Mesenchymal stem cell (in vitro differentiated cells and primary cell): ENCODE measurements at regions not wholly inside any gene's neighbourhood (a gene's known extent, or its start where the extent isn't known, plus 50 kb on each side); places are given as distances from the start of the nearest gene placed in this dataset.

Experiments used
- DNase-seq: peaks from one replicate; pipeline ENCODE4 v3.0.0-alpha.2; 2013
- H2AFZ ChIP-seq: one replicate; pipeline ENCODE4 v1.6.1; 2013; ENCODE audit warnings: low read depth, mild to moderate bottlenecking, control low read depth, inconsistent platforms, low read length, moderate library complexity
- H2AK5ac ChIP-seq: 2 replicates; pipeline ENCODE4 v1.6.1; 2013; ENCODE audit warnings: low read length, moderate library complexity, mild to moderate bottlenecking, inconsistent platforms; ENCODE audit not compliant: severe bottlenecking
- H2BK120ac ChIP-seq: one replicate; pipeline ENCODE4 v1.6.1; 2013; ENCODE audit warnings: low read depth, mild to moderate bottlenecking, inconsistent platforms, low read length, moderate library complexity
- H2BK12ac ChIP-seq, 2 experiments: one replicate each; pipeline ENCODE4 v1.6.1; 2013; ENCODE audit warnings: inconsistent platforms in 2 of 2, low read length in 2 of 2, mild to moderate bottlenecking in 2 of 2, moderate library complexity in 2 of 2, control low read depth in 1 of 2
- H2BK15ac ChIP-seq: one replicate; pipeline ENCODE4 v1.6.1; 2013; ENCODE audit warnings: mild to moderate bottlenecking, low read depth, inconsistent platforms; ENCODE audit not compliant: poor library complexity, severe bottlenecking
- H2BK5ac ChIP-seq: 2 replicates; pipeline ENCODE4 v1.6.1; 2013; ENCODE audit warnings: low read depth, mild to moderate bottlenecking, low read length, control low read depth, inconsistent platforms; ENCODE audit not compliant: poor library complexity, severe bottlenecking
- H3K14ac ChIP-seq, 2 experiments: one replicate each; pipeline ENCODE4 v1.6.1; 2013; ENCODE audit warnings: inconsistent platforms in 2 of 2, low read length in 2 of 2, control low read depth in 1 of 2, mild to moderate bottlenecking in 1 of 2, moderate library complexity in 1 of 2
- H3K18ac ChIP-seq, 2 experiments: one replicate each; pipeline ENCODE4 v1.6.1; 2013; ENCODE audit warnings: inconsistent platforms in 2 of 2, low read length in 2 of 2, control low read depth in 1 of 2, low read depth in 1 of 2, mild to moderate bottlenecking in 1 of 2
- H3K23ac ChIP-seq, 2 experiments: one replicate each; pipeline ENCODE4 v1.6.1; 2013; ENCODE audit warnings: inconsistent platforms in 2 of 2, low read length in 2 of 2, mild to moderate bottlenecking in 2 of 2, moderate library complexity in 2 of 2, control low read depth in 1 of 2
- H3K27ac ChIP-seq: 2 replicates; pipeline ENCODE4 v1.5.1; 2013; ENCODE audit warnings: mild to moderate bottlenecking, moderate library complexity, low read length, control low read depth, inconsistent platforms; ENCODE audit not compliant: poor library complexity, severe bottlenecking
- H3K27me3 ChIP-seq, 2 experiments: 2 replicates each; pipeline versions ENCODE4 v1.6.1 to v1.7.0; 2013; ENCODE audit warnings: low read length in 2 of 2, mild to moderate bottlenecking in 2 of 2, moderate library complexity in 2 of 2, control low read depth in 1 of 2, inconsistent platforms in 1 of 2; ENCODE audit not compliant: control insufficient read depth in 1 of 2, insufficient read depth in 1 of 2
- H3K36me3 ChIP-seq, 2 experiments: 2 replicates each; pipeline versions ENCODE4 v1.6.1 to v1.7.0; 2013; ENCODE audit warnings: low read length in 2 of 2, control low read depth in 1 of 2, inconsistent platforms in 1 of 2, low read depth in 1 of 2, mild to moderate bottlenecking in 1 of 2; ENCODE audit not compliant: insufficient read depth in 2 of 2, control insufficient read depth in 1 of 2
- H3K4ac ChIP-seq, 2 experiments: one replicate each; pipeline ENCODE4 v1.6.1; 2013; ENCODE audit warnings: inconsistent platforms in 2 of 2, low read length in 2 of 2, mild to moderate bottlenecking in 2 of 2, moderate library complexity in 2 of 2, control low read depth in 1 of 2, low read depth in 1 of 2
- H3K4me1 ChIP-seq: 2 replicates; pipeline ENCODE4 v1.6.1; 2013; ENCODE audit warnings: low read depth, low read length, control low read depth; ENCODE audit not compliant: control insufficient read depth, insufficient read depth
- H3K4me2 ChIP-seq: 2 replicates; pipeline ENCODE4 v1.6.1; 2013; ENCODE audit warnings: low read length, mild to moderate bottlenecking, inconsistent platforms; ENCODE audit not compliant: poor library complexity, severe bottlenecking
- H3K4me3 ChIP-seq, 2 experiments: 2 replicates each; pipeline versions ENCODE4 v1.5.1 to v1.7.0; 2013; ENCODE audit warnings: low read length in 2 of 2, mild to moderate bottlenecking in 2 of 2, control low read depth in 1 of 2, low read depth in 1 of 2; ENCODE audit not compliant: insufficient read depth in 1 of 2
- H3K79me1 ChIP-seq: replicated peaks from 2 replicates; pipeline ENCODE4 v1.6.1; 2013; ENCODE audit warnings: mild to moderate bottlenecking, control low read depth, low read length, inconsistent platforms; ENCODE audit not compliant: poor library complexity, severe bottlenecking
- H3K9ac ChIP-seq: 2 replicates; pipeline ENCODE4 v1.7.0; 2013; ENCODE audit warnings: mild to moderate bottlenecking, low read length, moderate library complexity
- H3K9me3 ChIP-seq: 2 replicates; pipeline ENCODE4 v1.7.0; 2013; ENCODE audit warnings: mild to moderate bottlenecking, low read length; ENCODE audit not compliant: control insufficient read depth
- H4K8ac ChIP-seq: one replicate; pipeline ENCODE4 v1.6.1; 2013; ENCODE audit warnings: inconsistent platforms, mild to moderate bottlenecking, low read length, moderate library complexity
- H4K91ac ChIP-seq: one replicate; pipeline ENCODE4 v1.6.1; 2013; ENCODE audit warnings: mild to moderate bottlenecking, low read length, inconsistent platforms
- WGBS: methylation state at CpG from one replicate; pipeline ENCODE4 v1.1.7; 2013; ENCODE audit warnings: mixed read lengths; 5-methylcytosine and 5-hydroxymethylcytosine counted together

DNA sequence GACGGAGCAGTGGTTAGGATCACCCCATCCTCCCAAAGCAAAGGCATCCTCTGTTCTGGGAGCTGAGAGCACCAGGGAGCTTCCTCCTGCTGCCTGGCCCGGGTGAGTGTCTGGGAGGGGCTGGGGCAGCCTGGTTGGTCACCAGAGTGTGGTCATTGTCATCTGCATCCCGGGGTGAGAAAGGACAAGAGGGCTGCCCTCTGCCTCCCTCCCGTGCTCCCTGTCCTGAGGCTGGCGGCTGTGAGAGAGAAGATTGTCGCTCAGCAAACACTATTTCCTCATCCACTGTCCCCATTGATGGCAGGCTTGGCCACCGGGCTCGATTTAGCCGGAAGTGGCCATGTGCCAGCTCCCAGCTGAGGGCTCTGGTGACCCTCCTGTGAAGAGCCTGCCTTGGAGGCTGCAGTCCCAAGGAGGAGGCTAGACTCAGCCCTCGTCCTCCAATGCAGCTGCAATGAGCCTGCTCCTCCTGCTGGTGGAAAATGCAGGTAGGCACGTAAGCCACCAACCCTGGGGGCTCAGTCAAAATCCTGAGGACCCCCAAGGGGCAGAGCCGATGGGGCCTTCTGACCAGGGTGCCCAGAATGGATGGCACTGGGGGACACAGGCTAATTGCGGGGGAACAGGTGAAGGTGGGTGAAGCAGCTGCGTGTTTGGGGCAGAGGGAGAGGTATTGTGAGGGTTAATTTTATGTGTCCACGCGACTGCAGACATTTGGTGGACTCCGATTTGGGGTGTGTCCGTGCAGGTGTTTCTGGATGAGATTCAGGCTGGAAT, 155.7 kb downstream of the KIF26A start:
- Histone ChIP-seq H3K4me2 (no peak overlapping the region), H2BK15ac (no peak overlapping the region), H4K91ac (no peak overlapping the region), H3K9ac (no peak overlapping the region), H3K14ac (no peak overlapping the region), H3K9me3 (no peaks in the 10 kb centered on the region), H2BK12ac (no peak overlapping the region), H3K4me3 (no peak overlapping the region), H3K79me1 (no peaks in the 10 kb centered on the region), H2AFZ (no peak overlapping the region), H3K27ac (no peak overlapping the region), H2BK120ac (no peak overlapping the region), H3K4me1 (no peaks in the 10 kb centered on the region), H2AK5ac (no peak overlapping the region), H3K36me3 (no peaks in the 10 kb centered on the region), H4K8ac (no peak overlapping the region), H3K4ac (no peak overlapping the region), H3K27me3 (peaks cover 0 to 20% of the 10 kb centered on the region in 2 experiments), H3K23ac (no peak overlapping the region), H3K18ac (no peak overlapping the region), H2BK5ac (no peak overlapping the region)
- 76% methylated on average over 17 of the region's 18 CpGs for WGBS
- no peak for DNase-seq

GRCh38 chr14:104294628-104294982, 156.2 kb downstream of the KIF26A start:
- Histone ChIP-seq H3K23ac (no peak overlapping the region), H3K18ac (no peak overlapping the region), H3K79me1 (no peaks in the 10 kb centered on the region), H3K27ac (no peak overlapping the region), H4K8ac (no peak overlapping the region), H2BK15ac (no peak overlapping the region), H2BK120ac (no peak overlapping the region), H3K4me1 (no peaks in the 10 kb centered on the region), H3K36me3 (no peaks in the 10 kb centered on the region), H3K9ac (no peak overlapping the region), H2AK5ac (no peak overlapping the region), H3K4ac (no peak overlapping the region), H3K4me3 (no peak overlapping the region), H3K14ac (no peak overlapping the region), H3K9me3 (no peaks in the 10 kb centered on the region), H3K4me2 (no peak overlapping the region), H2AFZ (no peak overlapping the region), H2BK5ac (no peak overlapping the region), H4K91ac (no peak overlapping the region), H2BK12ac (no peak overlapping the region), H3K27me3 (peaks cover 0 to 20% of the 10 kb centered on the region in 2 experiments)
- DNase-seq: no peak
- WGBS: 68% methylated on average over 9 of the region's 11 CpGs

DNA sequence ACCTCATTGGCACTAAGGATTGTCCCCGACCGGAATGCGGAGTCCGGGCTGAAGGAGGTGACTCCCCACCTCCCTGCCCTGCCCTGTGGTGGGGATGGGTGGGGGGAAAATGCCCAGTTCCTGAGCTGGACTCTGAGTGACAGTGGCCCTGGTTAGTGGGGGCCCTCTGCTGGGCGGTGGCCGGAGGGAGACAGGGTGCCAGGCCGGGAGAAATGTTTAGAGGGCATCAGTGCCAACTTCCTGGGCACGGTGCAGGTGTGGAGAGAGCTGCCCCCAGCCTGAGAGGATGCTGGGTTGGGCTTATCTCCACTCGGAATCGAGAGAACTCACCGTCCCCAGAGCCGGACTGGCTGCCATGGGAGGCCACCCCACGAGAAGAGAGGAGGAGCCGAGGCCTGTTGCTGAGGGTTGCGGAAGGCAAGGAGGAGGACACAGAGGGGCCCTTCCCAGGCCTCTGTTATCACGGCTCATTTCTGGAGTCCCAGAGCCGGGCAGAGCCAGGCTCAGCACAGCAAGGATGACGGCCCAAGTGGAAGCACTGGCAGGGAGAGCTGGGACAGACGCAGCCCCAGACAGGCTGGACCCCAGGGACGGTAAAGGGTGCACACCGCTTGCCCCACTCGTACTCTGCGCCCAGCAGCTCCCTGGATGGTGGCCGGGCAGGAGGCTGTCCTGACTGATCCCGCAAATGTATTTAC, 156.7 kb downstream of the KIF26A start:
- Histone ChIP-seq H2AFZ (no peak overlapping the region), H3K27me3 (peaks cover 0 to 20% of the 10 kb centered on the region in 2 experiments), H3K18ac (no peak overlapping the region), H2AK5ac (no peak overlapping the region), H3K79me1 (no peaks in the 10 kb centered on the region), H2BK5ac (no peak overlapping the region), H3K4me2 (no peak overlapping the region), H3K4me1 (no peaks in the 10 kb centered on the region), H3K27ac (no peak overlapping the region), H2BK15ac (no peak overlapping the region), H3K4me3 (no peak overlapping the region), H2BK120ac (no peak overlapping the region), H2BK12ac (no peak overlapping the region), H3K4ac (no peak overlapping the region), H3K36me3 (no peaks in the 10 kb centered on the region), H3K23ac (no peak overlapping the region), H3K9ac (no peak overlapping the region), H3K9me3 (no peaks in the 10 kb centered on the region), H4K8ac (no peak overlapping the region), H4K91ac (no peak overlapping the region), H3K14ac (no peak overlapping the region)
- 75% methylated on average over 25 of the region's 25 CpGs for WGBS
- DNase-seq: no peak

DNA sequence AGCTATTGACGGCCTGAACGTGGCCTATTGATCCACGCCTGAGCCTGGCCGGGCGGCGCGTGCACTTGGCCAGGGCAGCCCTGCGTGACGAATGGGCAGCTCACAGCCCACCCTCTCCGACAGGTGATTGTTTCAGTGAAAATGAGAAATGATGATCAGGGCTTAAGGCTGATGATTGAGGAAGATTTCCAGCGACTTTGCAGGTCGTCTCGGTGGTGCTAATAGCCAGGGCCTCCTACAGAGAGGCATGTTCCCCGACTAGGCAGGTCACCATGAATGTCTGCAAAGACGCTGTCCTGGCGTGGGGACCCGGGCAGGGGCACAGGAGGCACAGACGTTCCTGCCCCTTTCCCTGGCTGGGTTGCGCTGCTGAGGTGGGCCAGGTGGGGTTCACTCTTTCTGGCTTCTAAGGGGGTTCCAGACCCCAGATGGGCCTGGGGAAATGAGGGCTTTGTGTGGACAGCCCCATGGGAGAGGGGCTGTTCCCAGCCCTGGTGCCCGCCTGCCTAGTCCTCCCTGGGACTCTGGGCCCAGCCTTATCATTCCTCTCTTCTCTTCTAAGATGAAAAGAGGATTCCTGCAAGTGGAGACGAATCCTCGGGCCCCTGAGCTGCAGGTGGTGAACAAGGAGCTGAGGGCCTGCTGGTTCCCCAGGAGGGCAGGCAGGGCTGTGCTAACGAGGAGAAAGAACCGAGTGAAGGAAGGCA, 157.4 kb downstream of the KIF26A start:
- Histone ChIP-seq H3K36me3 (no peaks in the 10 kb centered on the region), H3K23ac (no peak overlapping the region), H3K27ac (no peak overlapping the region), H2BK5ac (no peak overlapping the region), H3K4me1 (no peaks in the 10 kb centered on the region), H2AFZ (no peak overlapping the region), H4K8ac (no peak overlapping the region), H3K9me3 (no peaks in the 10 kb centered on the region), H3K4me3 (no peak overlapping the region), H3K79me1 (no peaks in the 10 kb centered on the region), H4K91ac (no peak overlapping the region), H3K4me2 (no peak overlapping the region), H3K4ac (no peak overlapping the region), H3K27me3 (peaks cover 0 to 20% of the 10 kb centered on the region in 2 experiments), H2BK12ac (no peak overlapping the region), H3K18ac (no peak overlapping the region), H3K9ac (no peak overlapping the region), H2BK15ac (no peak overlapping the region), H2BK120ac (no peak overlapping the region), H3K14ac (no peak overlapping the region), H2AK5ac (no peak overlapping the region)
- DNase-seq: no peak
- WGBS: 82% methylated on average over 23 of the region's 24 CpGs
